22Rv1 (cell line): ENCODE measurements at regions not wholly inside any gene's neighbourhood (a gene's known extent, or its start where the extent isn't known, plus 50 kb on each side); places are given as distances from the start of the nearest gene placed in this dataset.

ENCODE experiments used
- ZFX ChIP-seq: fragments of 450-650 bp; IDR thresholded peaks from 2 replicates; pipeline ENCODE4 v1.6.1; 2017; ENCODE audit warnings: antibody characterized with exemption, borderline replicate concordance
- TF ChIP-seq, protein P1 (sequence below): fragments of 450-650 bp; IDR thresholded peaks from 2 replicates; pipeline ENCODE4 v1.5.1; 2017; ENCODE audit warnings: mild to moderate bottlenecking

DNA sequence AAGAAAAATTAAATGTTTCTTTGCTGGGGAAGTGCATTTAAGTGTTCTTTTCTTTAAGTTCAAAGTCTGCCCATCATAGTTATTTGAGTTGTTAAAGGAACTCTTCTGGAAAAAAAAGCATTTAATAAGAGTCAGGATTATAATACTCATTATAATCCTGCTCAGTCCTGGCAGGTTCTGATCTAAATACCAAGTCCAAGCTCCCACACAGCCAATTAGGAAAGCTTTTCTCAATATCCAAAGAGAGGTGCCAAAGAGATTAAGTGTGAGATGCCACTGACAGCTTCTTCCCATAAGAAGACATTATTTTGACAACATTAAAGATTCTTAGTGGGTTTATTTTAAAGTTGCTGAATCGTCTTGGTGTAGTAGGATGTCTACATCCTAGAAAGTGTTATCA lies 235.2 kb upstream of the DAB2 start:
- TF ChIP-seq, protein P1, sequence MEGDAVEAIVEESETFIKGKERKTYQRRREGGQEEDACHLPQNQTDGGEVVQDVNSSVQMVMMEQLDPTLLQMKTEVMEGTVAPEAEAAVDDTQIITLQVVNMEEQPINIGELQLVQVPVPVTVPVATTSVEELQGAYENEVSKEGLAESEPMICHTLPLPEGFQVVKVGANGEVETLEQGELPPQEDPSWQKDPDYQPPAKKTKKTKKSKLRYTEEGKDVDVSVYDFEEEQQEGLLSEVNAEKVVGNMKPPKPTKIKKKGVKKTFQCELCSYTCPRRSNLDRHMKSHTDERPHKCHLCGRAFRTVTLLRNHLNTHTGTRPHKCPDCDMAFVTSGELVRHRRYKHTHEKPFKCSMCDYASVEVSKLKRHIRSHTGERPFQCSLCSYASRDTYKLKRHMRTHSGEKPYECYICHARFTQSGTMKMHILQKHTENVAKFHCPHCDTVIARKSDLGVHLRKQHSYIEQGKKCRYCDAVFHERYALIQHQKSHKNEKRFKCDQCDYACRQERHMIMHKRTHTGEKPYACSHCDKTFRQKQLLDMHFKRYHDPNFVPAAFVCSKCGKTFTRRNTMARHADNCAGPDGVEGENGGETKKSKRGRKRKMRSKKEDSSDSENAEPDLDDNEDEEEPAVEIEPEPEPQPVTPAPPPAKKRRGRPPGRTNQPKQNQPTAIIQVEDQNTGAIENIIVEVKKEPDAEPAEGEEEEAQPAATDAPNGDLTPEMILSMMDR = no peak
- TF ChIP-seq ZFX = no peak
